HG03159 (cell line): ENCODE measurements at regions not wholly inside any gene's neighbourhood (a gene's known extent, or its start where the extent isn't known, plus 50 kb on each side); places are given as distances from the start of the nearest gene placed in this dataset.

Experiments used
- ATAC-seq: cut with Tn5 transposase; IDR thresholded peaks from one replicate; pipeline ENCODE4 v1.9.1; 2021; ENCODE audit warnings: mild to moderate bottlenecking, moderate library complexity; ENCODE audit not compliant: unreplicated experiment

- no peak for ATAC-seq
Observed at GRCh38 chr16:85418978-85419491, 194.1 kb upstream of the GSE1 start.

- no peak for ATAC-seq
Observed at GRCh38 chr16:85419503-85420408, 193.4 kb upstream of the GSE1 start.

GRCh38 chr16:85420501-85421337, 192.4 kb upstream of the GSE1 start:
- no peak for ATAC-seq

- ATAC-seq = no peak
Observed at GRCh38 chr16:85421338-85422195, 191.6 kb upstream of the GSE1 start.

- no peak for ATAC-seq
Observed at GRCh38 chr16:85422196-85422631, 190.9 kb upstream of the GSE1 start.

- ATAC-seq = no peak
Observed at GRCh38 chr16:85422632-85423550, 190.2 kb upstream of the GSE1 start.

- ATAC-seq = no peak
Observed at GRCh38 chr16:85423631-85424030, 189.5 kb upstream of the GSE1 start.

GRCh38 chr16:85424260-85425073, 188.7 kb upstream of the GSE1 start:
- ATAC-seq = no peak

- no peak for ATAC-seq
Observed at GRCh38 chr16:85425074-85425662, 188.0 kb upstream of the GSE1 start.

- no peak for ATAC-seq
Observed at GRCh38 chr16:85426806-85427205, 186.3 kb upstream of the GSE1 start.

GRCh38 chr16:85428168-85428898, 184.8 kb upstream of the GSE1 start:
- no peak for ATAC-seq

- no peak for ATAC-seq
Observed at GRCh38 chr16:85428899-85429775, 184.0 kb upstream of the GSE1 start.

- no peak for ATAC-seq
Observed at GRCh38 chr16:85429776-85430522, 183.2 kb upstream of the GSE1 start.

- no peak for ATAC-seq
Observed at GRCh38 chr16:85430523-85431421, 182.3 kb upstream of the GSE1 start.
